Mucosa of descending colon (tissue), 3 donors: ENCODE measurements at regions not wholly inside any gene's neighbourhood (a gene's known extent, or its start where the extent isn't known, plus 50 kb on each side); places are given as distances from the start of the nearest gene placed in this dataset.
A peak's percentile ranks its signal among the peaks of the same experiment; 100 is the strongest.

Experiments
- ATAC-seq: fragments of 200-7000 bp; cut with Tn5 transposase; one replicate; pipeline ENCODE4 v1.9.1; 2020; ENCODE audit warnings: mild to moderate bottlenecking, moderate library complexity
- DNase-seq, 3 donors: peaks; one replicate each; pipeline ENCODE4 v3.0.0-alpha.2; 2020
- H3K36me3 ChIP-seq: fragments of 200-600 bp; one replicate; pipeline ENCODE4 v1.8.0; 2021; ENCODE audit warnings: low read depth, mild to moderate bottlenecking
- H3K4me1 ChIP-seq: fragments of 200-600 bp; one replicate; pipeline ENCODE4 v1.8.0; 2021; ENCODE audit warnings: low read depth, mild to moderate bottlenecking
- H3K4me3 ChIP-seq: fragments of 200-600 bp; one replicate; pipeline ENCODE4 v1.8.0; 2021; ENCODE audit warnings: mild to moderate bottlenecking
- H3K9me3 ChIP-seq: fragments of 200-600 bp; one replicate; pipeline ENCODE4 v1.8.0; 2021; ENCODE audit warnings: mild to moderate bottlenecking
- intact Hi-C, 2 donors: fragments of 100-400 bp; cut with DNase I in 1 of 2; cut with micrococcal nuclease in 1 of 2; formaldehyde crosslinking; loops; one replicate each; pipeline versions ENCODE4 v1.11.0 to v1.11.1; 2022; cut with DNase I, micrococcal nuclease
- TF ChIP-seq, protein P1 (sequence below): fragments of 200-600 bp; IDR thresholded peaks from one replicate; pipeline ENCODE4 v1.8.0; 2022; ENCODE audit warnings: antibody characterized with exemption, mild to moderate bottlenecking
- donor health status: DM: no; HTN: no; CAD: no; lungs with moderate emphysema.
- donor health status: DM: no; HTN: no; CAD: no.
- donor health status: DM: no; HTN: yes; CAD: no.

DNA sequence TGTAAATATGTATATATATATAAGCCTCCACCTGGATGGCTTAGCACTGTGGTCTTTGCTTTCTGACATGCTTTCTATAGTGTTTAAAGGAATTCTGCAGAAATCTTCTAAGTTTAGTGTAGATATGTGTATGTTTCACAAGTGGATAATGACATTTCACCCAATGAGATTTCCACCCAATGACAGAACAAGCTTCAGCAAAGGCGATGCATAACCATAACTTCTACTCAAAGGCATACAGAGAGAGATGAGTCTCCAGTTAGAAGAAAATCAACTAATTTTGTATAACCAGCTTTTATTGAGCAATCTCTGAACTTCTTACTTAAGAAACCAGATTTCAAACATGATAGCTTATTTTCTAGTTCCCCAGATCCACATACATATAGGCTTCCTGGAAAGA lies 134.0 kb downstream of the DYRK2 start:
- DNase-seq: no peak
- TF ChIP-seq, protein P1, sequence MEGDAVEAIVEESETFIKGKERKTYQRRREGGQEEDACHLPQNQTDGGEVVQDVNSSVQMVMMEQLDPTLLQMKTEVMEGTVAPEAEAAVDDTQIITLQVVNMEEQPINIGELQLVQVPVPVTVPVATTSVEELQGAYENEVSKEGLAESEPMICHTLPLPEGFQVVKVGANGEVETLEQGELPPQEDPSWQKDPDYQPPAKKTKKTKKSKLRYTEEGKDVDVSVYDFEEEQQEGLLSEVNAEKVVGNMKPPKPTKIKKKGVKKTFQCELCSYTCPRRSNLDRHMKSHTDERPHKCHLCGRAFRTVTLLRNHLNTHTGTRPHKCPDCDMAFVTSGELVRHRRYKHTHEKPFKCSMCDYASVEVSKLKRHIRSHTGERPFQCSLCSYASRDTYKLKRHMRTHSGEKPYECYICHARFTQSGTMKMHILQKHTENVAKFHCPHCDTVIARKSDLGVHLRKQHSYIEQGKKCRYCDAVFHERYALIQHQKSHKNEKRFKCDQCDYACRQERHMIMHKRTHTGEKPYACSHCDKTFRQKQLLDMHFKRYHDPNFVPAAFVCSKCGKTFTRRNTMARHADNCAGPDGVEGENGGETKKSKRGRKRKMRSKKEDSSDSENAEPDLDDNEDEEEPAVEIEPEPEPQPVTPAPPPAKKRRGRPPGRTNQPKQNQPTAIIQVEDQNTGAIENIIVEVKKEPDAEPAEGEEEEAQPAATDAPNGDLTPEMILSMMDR: no peak
- no peaks in the 10 kb centered on the region for H3K9me3 ChIP-seq

GRCh38 chr12:67783393-67783792 lies 134.8 kb downstream of the DYRK2 start:
- ATAC-seq (no peak), DNase-seq (no peak)
- H3K9me3 ChIP-seq: no peaks in the 10 kb centered on the region
- TF ChIP-seq, protein P1: no peak
- intact Hi-C loops: no loop called here
- H3K4me3 ChIP-seq: no peak overlapping the region
- no peaks in the 10 kb centered on the region for H3K36me3 ChIP-seq
- peaks cover 4% of the 10 kb centered on the region for H3K4me1 ChIP-seq

More for the DNA sequence above, 134.0 kb downstream of the DYRK2 start:
- peaks cover 4% of the 10 kb centered on the region for H3K4me1 ChIP-seq
- no peak for ATAC-seq
- intact Hi-C loops: no loop called here
- H3K4me3 ChIP-seq: no peak overlapping the region
- no peaks in the 10 kb centered on the region for H3K36me3 ChIP-seq

GRCh38 chr12:67784831-67785230 lies 136.3 kb downstream of the DYRK2 start:
- H3K4me1 ChIP-seq: peaks cover 4% of the 10 kb centered on the region
- TF ChIP-seq, protein P1: no peak
- DNase-seq (no peak), ATAC-seq (no peak)
- no peaks in the 10 kb centered on the region for H3K9me3 ChIP-seq
- no peak overlapping the region for H3K4me3 ChIP-seq
- H3K36me3 ChIP-seq: no peaks in the 10 kb centered on the region
- intact Hi-C loops: no loop called here

DNA sequence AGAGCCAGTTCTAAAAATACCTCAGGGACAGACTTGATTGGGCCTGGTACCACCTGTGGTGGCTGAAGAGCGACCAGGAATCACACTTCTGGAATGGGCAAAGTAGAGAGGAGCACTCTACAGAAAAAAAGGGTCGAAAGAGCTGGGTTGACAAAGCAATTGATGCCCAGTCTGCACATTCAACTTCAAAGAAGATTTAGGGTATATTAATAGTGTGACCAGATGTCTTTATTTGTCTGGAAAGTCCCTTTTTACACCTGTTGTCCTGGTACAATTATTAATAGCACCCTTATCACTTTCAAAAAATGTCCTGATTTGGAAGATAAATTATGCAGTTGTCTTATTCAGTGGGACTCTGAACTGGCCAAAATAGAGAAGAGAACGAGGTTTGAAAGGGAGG lies 137.5 kb downstream of the DYRK2 start:
- DNase-seq: no peak
- no peak for ATAC-seq
- intact Hi-C loops: no loop called here
- Histone ChIP-seq H3K36me3 (no peaks in the 10 kb centered on the region), H3K4me1 (peaks cover 4% of the 10 kb centered on the region), H3K4me3 (no peak overlapping the region), H3K9me3 (no peaks in the 10 kb centered on the region)
- TF ChIP-seq, protein P1: no peak

DNA sequence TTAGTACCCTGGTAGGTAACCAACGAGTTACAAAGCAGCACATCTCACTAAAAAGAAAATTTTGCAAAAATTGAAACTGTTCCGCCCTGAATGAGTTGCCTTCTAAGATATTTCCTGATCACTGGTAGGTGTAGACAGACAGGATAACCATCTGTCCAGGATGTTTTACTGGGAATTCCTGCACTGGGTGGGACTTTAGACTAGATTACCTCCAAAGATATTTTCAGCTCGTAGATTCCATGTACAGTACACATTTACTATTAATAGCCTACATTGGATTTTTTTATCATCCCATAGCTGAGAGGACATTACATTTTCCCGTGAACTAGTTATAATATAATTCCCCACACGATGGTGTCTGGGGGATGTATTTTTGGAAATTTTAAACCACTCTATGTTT lies 139.6 kb downstream of the DYRK2 start:
- peak in 1 of 3 donors; percentile 27 for DNase-seq
- H3K9me3 ChIP-seq: no peaks in the 10 kb centered on the region
- peaks cover 4% of the 10 kb centered on the region for H3K4me1 ChIP-seq
- no peak overlapping the region for H3K4me3 ChIP-seq
- peak; percentile 73 for ATAC-seq
- intact Hi-C loops: no loop called here
- TF ChIP-seq, protein P1: no peak
- no peaks in the 10 kb centered on the region for H3K36me3 ChIP-seq

DNA sequence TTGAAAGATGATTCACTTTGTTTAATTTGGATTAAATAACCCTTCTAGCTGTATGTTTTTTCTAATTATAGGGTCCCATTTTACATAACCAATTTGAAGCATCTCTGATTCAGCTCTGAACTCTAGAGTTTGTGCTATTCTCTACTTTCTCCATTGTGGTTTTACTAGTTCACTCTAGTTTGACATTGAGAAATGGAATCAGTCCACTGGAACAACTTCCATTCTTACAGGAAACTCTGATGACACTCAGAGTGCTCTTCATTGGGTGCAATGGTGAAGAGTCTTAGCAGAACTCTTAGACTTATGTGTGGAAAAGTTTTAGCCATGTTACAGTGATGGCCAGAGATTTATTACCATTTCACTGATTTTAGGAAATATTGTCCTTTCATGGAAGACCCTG lies 140.7 kb downstream of the DYRK2 start:
- Histone ChIP-seq H3K9me3 (no peaks in the 10 kb centered on the region), H3K4me1 (no peaks in the 10 kb centered on the region), H3K36me3 (no peaks in the 10 kb centered on the region), H3K4me3 (no peak overlapping the region)
- TF ChIP-seq, protein P1: no peak
- DNase-seq: no peak
- intact Hi-C loops: no loop called here
- no peak for ATAC-seq
